SK-N-SH (cell line): ENCODE measurements at regions not wholly inside any gene's neighbourhood (a gene's known extent, or its start where the extent isn't known, plus 50 kb on each side); places are given as distances from the start of the nearest gene placed in this dataset.

Experiments used
- CTCF ChIA-PET: fragments of 300-600, 350-600 bp; formaldehyde crosslinking; extraction: SDS; loops from one replicate; lab custom pipeline; 2021; lab: Yijun Ruan, JAX
- POLR2A ChIA-PET: fragments of 350-600 bp; sonication (Branson Sonifier 250); formaldehyde crosslinking; extraction: SDS; loops from one replicate; lab custom pipeline; 2020; ENCODE audit warnings: antibody characterized with exemption, inconsistent platforms; lab: Yijun Ruan, JAX
- DNase-seq: peaks from one replicate; pipeline ENCODE4 v3.0.0; 2012
- H2AFZ ChIP-seq: fragments of 200-600 bp; sonication (generic); 2 replicates; pipeline ENCODE4 v1.8.1; 2016; ENCODE audit warnings: antibody characterized with exemption, mild to moderate bottlenecking, low read depth
- H3F3A ChIP-seq: fragments of 200-600 bp; sonication (generic); replicated peaks from 2 replicates; pipeline ENCODE3; 2016; ENCODE audit warnings: antibody characterized with exemption, mild to moderate bottlenecking; ENCODE audit not compliant: insufficient read depth
- H3K27ac ChIP-seq, 2 experiments: fragments of 200-500 bp in 1 of 2; fragments of 200-600 bp in 1 of 2; sonication (Bioruptor generic) in 1 of 2; sonication (generic), shearing (Covaris generic) in 1 of 2; 2 replicates each; pipeline versions ENCODE4 v1.5.1 to v1.6.1; 2014 to 2016; ENCODE audit warnings: low read depth in 2 of 2, inconsistent platforms in 1 of 2, low read length in 1 of 2, mild to moderate bottlenecking in 1 of 2, mixed read lengths in 1 of 2
- H3K27me3 ChIP-seq: fragments of 200-600 bp; sonication (generic), shearing (Covaris generic); 2 replicates; pipeline ENCODE4 v1.6.1; 2016; ENCODE audit warnings: mixed run types; ENCODE audit not compliant: insufficient read depth
- H3K36me3 ChIP-seq, 2 experiments: fragments of 200-500 bp in 1 of 2; fragments of 200-600 bp in 1 of 2; sonication (Bioruptor generic) in 1 of 2; sonication (generic) in 1 of 2; replicated peaks in 1 of 2; 2 replicates each; pipeline versions ENCODE3 to v1.5.1; 2014 to 2016; ENCODE audit warnings: low read length in 1 of 2, mild to moderate bottlenecking in 1 of 2; ENCODE audit not compliant: insufficient read depth in 2 of 2, control insufficient read depth in 1 of 2
- H3K4me1 ChIP-seq, 2 experiments: fragments of 200-500 bp in 1 of 2; fragments of 200-600 bp in 1 of 2; sonication (Bioruptor generic) in 1 of 2; sonication (generic), shearing (Covaris generic) in 1 of 2; 2 replicates each; pipeline versions ENCODE4 v1.5.1 to v1.6.1; 2014 to 2016; ENCODE audit warnings: low read depth in 1 of 2, low read length in 1 of 2, mixed run types in 1 of 2; ENCODE audit not compliant: insufficient read depth in 2 of 2, control insufficient read depth in 1 of 2
- H3K4me2 ChIP-seq: fragments of 200-600 bp; sonication (generic), shearing (Covaris generic); 2 replicates; pipeline ENCODE4 v1.6.1; 2017; ENCODE audit warnings: mixed run types
- H3K4me3 ChIP-seq, 2 experiments: fragments of 200-500 bp in 1 of 2; fragments of 200-600 bp in 1 of 2; sonication (Bioruptor generic) in 1 of 2; sonication (generic), shearing (Covaris generic) in 1 of 2; 2 replicates each; pipeline versions ENCODE4 v1.5.1 to v1.8.1; 2014 to 2016; ENCODE audit warnings: low read depth in 2 of 2, inconsistent platforms in 1 of 2, low read length in 1 of 2, mild to moderate bottlenecking in 1 of 2, mixed read lengths in 1 of 2, moderate library complexity in 1 of 2
- H3K79me2 ChIP-seq: fragments of 200-600 bp; sonication (generic); 2 replicates; pipeline ENCODE4 v1.8.1; 2017; ENCODE audit warnings: mild to moderate bottlenecking; ENCODE audit not compliant: insufficient read depth
- H3K9ac ChIP-seq: fragments of 200-600 bp; sonication (generic); 2 replicates; pipeline ENCODE4 v1.6.1; 2017; ENCODE audit warnings: mixed run types
- H3K9me2 ChIP-seq: fragments of 200-600 bp; sonication (generic); 2 replicates; pipeline ENCODE4 v1.6.1; 2017; ENCODE audit warnings: mixed run types
- H3K9me3 ChIP-seq: fragments of 200-600 bp; sonication (generic); 2 replicates; pipeline ENCODE4 v1.6.1; 2017; ENCODE audit warnings: mixed run types, mild to moderate bottlenecking, moderate library complexity
- H4K20me1 ChIP-seq: fragments of 200-600 bp; sonication (generic); 2 replicates; pipeline ENCODE4 v1.6.1; 2017; ENCODE audit warnings: mild to moderate bottlenecking, mixed run types; ENCODE audit not compliant: insufficient read depth
- CHD2 ChIP-seq: fragments of 150-350 bp; IDR thresholded peaks from 2 replicates; pipeline ENCODE4 v1.6.1; 2018; ENCODE audit warnings: low read length; ENCODE audit not compliant: partially characterized antibody
- ELF1 ChIP-seq: IDR thresholded peaks from 2 replicates; pipeline ENCODE4 v1.4.0; 2012
- EP300 ChIP-seq, 2 experiments: IDR thresholded peaks; 2 replicates each; pipeline versions ENCODE4 v1.4.0 to v1.6.1; 2012; ENCODE audit warnings: borderline replicate concordance in 1 of 2, low read depth in 1 of 2, low read length in 1 of 2
- EZH2phosphoT487 ChIP-seq: fragments of 200-600 bp; sonication (generic); IDR thresholded peaks from 2 replicates; pipeline ENCODE4 v1.6.1; 2017; ENCODE audit warnings: low read depth, mixed run types, mild to moderate bottlenecking, antibody characterized with exemption, moderate library complexity, borderline replicate concordance
- FOSL2 ChIP-seq: IDR thresholded peaks from 2 replicates; pipeline ENCODE4 v1.4.0; 2012; ENCODE audit warnings: low read depth, mild to moderate bottlenecking, moderate library complexity, borderline replicate concordance
- GABPA ChIP-seq: IDR thresholded peaks from 2 replicates; pipeline ENCODE4 v1.4.0; 2012; ENCODE audit warnings: low read depth, mild to moderate bottlenecking
- GATA2 ChIP-seq: sonication (generic); formaldehyde crosslinking; IDR thresholded peaks from 2 replicates; pipeline ENCODE4 v1.5.0; 2020; ENCODE audit warnings: mild to moderate bottlenecking, missing genetic modification reagents
- IRF3 ChIP-seq: fragments of 150-350 bp; IDR thresholded peaks from 2 replicates; pipeline ENCODE4 v1.6.1; 2016; ENCODE audit warnings: mild to moderate bottlenecking, low read depth, low read length
- JUND ChIP-seq: IDR thresholded peaks from 2 replicates; pipeline ENCODE4 v1.4.0; 2012
- MEF2A ChIP-seq: IDR thresholded peaks from 2 replicates; pipeline ENCODE4 v1.4.0; 2012; ENCODE audit warnings: low read depth, borderline replicate concordance
- MXI1 ChIP-seq: IDR thresholded peaks from 2 replicates; pipeline ENCODE4 v1.6.1; 2012; ENCODE audit warnings: mild to moderate bottlenecking, low read depth, low read length, improper control_type of control experiment
- NRF1 ChIP-seq: IDR thresholded peaks from 2 replicates; pipeline ENCODE4 v1.6.1; 2012; ENCODE audit warnings: low read depth, mild to moderate bottlenecking, low read length
- POLR2AphosphoS5 ChIP-seq: IDR thresholded peaks from 2 replicates; pipeline ENCODE4 v1.6.1; 2012; ENCODE audit warnings: low read depth, low read length
- RAD21 ChIP-seq: IDR thresholded peaks from 2 replicates; pipeline ENCODE4 v1.6.1; 2012; ENCODE audit warnings: mild to moderate bottlenecking, low read length
- RCOR1 ChIP-seq: fragments of 150-350 bp; IDR thresholded peaks from 2 replicates; pipeline ENCODE4 v1.6.1; 2017; ENCODE audit warnings: antibody characterized with exemption, low read length
- RFX5 ChIP-seq: IDR thresholded peaks from 2 replicates; pipeline ENCODE4 v1.6.1; 2012; ENCODE audit warnings: mild to moderate bottlenecking, improper control_type of control experiment, low read length
- SIN3A ChIP-seq: IDR thresholded peaks from 2 replicates; pipeline ENCODE4 v1.6.1; 2012; ENCODE audit warnings: low read depth, mild to moderate bottlenecking, low read length, moderate library complexity, borderline replicate concordance
- SMC3 ChIP-seq: IDR thresholded peaks from 2 replicates; pipeline ENCODE4 v1.6.1; 2012; ENCODE audit warnings: low read depth, low read length, improper control_type of control experiment
- TEAD4 ChIP-seq: IDR thresholded peaks from 2 replicates; pipeline ENCODE4 v1.4.0; 2012; ENCODE audit warnings: mild to moderate bottlenecking, borderline replicate concordance; ENCODE audit not compliant: insufficient read depth
- USF1 ChIP-seq: IDR thresholded peaks from 2 replicates; pipeline ENCODE4 v1.4.0; 2012; ENCODE audit warnings: low read depth, borderline replicate concordance
- YY1 ChIP-seq: IDR thresholded peaks from 2 replicates; pipeline ENCODE4 v1.4.0; 2012; ENCODE audit warnings: low read depth, mild to moderate bottlenecking
- WGBS: methylation state at CpG from one replicate; pipeline ENCODE4 v1.1.6; 2017; ENCODE audit warnings: low lambda C conversion rate; 5-methylcytosine and 5-hydroxymethylcytosine counted together
- TF ChIP-seq, protein P1 (sequence below): IDR thresholded peaks from 2 replicates; pipeline ENCODE4 v1.4.0; 2012; ENCODE audit warnings: low read depth
- TF ChIP-seq, protein P2 (sequence below): IDR thresholded peaks from 2 replicates; pipeline ENCODE4 v1.6.1; 2012; ENCODE audit warnings: mild to moderate bottlenecking, low read depth, low read length, moderate library complexity
- TF ChIP-seq, protein P3 (sequence below): IDR thresholded peaks from 2 replicates; pipeline ENCODE4; 2012

- no peaks in the 10 kb centered on the region for H3K79me2 ChIP-seq
- TF ChIP-seq SMC3 (no peak), MXI1 (no peak), SIN3A (no peak), RCOR1 (no peak), RFX5 (no peak), TEAD4 (no peak), POLR2AphosphoS5 (no peak), IRF3 (no peak), FOSL2 (no peak), GATA2 (CRISPR knock-in tag) (no peak), JUND (no peak), MEF2A (no peak), NRF1 (no peak), YY1 (no peak), GABPA (no peak), ELF1 (no peak)
- TF ChIP-seq, all 33 proteins: peak for 0
- Histone ChIP-seq H3K4me1 (peaks cover 28 to 30% of the 10 kb centered on the region in 2 experiments), H4K20me1 (no peaks in the 10 kb centered on the region), H3K4me2 (no peak overlapping the region), H3K27me3 (no peaks in the 10 kb centered on the region), H3K36me3 (no peaks in the 10 kb centered on the region), H2AFZ (no peak overlapping the region), H3K9me2 (no peaks in the 10 kb centered on the region), H3K9me3 (no peaks in the 10 kb centered on the region), H3K4me3 (no peak overlapping the region), H3F3A (peaks cover 33% of the 10 kb centered on the region), H3K27ac (no peak overlapping the region), H3K9ac (no peak overlapping the region)
- no peak for DNase-seq
- CTCF ChIA-PET = no interaction called here
- 83% methylated on average over 2 of the region's 2 CpGs for WGBS
- POLR2A ChIA-PET = no interaction called here
These were observed 279.0 kb upstream of the VEPH1 start for GRCh38 chr3:157782236-157782635.

DNA sequence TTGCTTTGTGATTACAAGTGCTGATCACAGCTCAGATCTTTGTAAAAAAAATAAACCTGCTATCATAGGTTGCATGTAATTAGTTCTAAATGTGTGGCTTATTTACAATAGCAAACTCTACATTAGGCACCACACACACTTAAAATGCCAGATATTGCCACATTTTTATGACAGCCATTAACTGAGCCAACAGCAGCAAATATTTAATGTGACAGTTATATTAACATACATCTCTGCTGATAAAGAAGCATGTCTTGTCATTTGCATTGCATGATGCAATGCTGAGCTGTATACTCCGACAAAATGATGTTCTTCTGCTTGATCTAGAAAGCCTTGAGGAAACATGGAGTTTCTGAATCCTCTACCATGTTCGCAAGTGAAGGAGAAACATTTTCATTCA lies 273.6 kb upstream of the VEPH1 start:
- WGBS = 91% methylated on average over 2 of the region's 2 CpGs
- Histone ChIP-seq H3K4me1 (peaks cover 0 to 3% of the 10 kb centered on the region in 2 experiments; a peak in 1 of 4 replicates), H3K4me3 (no peak overlapping the region), H3F3A (no peaks in the 10 kb centered on the region), H4K20me1 (no peaks in the 10 kb centered on the region), H3K4me2 (no peak overlapping the region), H3K9me2 (no peaks in the 10 kb centered on the region), H3K9me3 (no peaks in the 10 kb centered on the region), H3K9ac (no peak overlapping the region), H2AFZ (no peak overlapping the region), H3K27me3 (no peaks in the 10 kb centered on the region), H3K79me2 (no peaks in the 10 kb centered on the region), H3K36me3 (no peaks in the 10 kb centered on the region), H3K27ac (no peak overlapping the region)
- DNase-seq = no peak
- ChIA-PET CTCF (no interaction called here), POLR2A (no interaction called here)
- TF ChIP-seq SIN3A = no peak
- TF ChIP-seq CHD2 = no peak
- no peak for TF ChIP-seq TEAD4
- TF ChIP-seq, protein P1, sequence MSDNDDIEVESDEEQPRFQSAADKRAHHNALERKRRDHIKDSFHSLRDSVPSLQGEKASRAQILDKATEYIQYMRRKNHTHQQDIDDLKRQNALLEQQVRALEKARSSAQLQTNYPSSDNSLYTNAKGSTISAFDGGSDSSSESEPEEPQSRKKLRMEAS = no peak
- no peak for TF ChIP-seq YY1
- no peak for TF ChIP-seq POLR2AphosphoS5
- TF ChIP-seq RAD21 = no peak
- no peak for TF ChIP-seq EP300 (IDR thresholded peaks at IDR 0.05; ENCODE audit: borderline replicate concordance in 1 of 2, low read depth in 1 of 2, low read length in 1 of 2)
- TF ChIP-seq USF1 = no peak
- TF ChIP-seq JUND = no peak
- TF ChIP-seq, protein P2, sequence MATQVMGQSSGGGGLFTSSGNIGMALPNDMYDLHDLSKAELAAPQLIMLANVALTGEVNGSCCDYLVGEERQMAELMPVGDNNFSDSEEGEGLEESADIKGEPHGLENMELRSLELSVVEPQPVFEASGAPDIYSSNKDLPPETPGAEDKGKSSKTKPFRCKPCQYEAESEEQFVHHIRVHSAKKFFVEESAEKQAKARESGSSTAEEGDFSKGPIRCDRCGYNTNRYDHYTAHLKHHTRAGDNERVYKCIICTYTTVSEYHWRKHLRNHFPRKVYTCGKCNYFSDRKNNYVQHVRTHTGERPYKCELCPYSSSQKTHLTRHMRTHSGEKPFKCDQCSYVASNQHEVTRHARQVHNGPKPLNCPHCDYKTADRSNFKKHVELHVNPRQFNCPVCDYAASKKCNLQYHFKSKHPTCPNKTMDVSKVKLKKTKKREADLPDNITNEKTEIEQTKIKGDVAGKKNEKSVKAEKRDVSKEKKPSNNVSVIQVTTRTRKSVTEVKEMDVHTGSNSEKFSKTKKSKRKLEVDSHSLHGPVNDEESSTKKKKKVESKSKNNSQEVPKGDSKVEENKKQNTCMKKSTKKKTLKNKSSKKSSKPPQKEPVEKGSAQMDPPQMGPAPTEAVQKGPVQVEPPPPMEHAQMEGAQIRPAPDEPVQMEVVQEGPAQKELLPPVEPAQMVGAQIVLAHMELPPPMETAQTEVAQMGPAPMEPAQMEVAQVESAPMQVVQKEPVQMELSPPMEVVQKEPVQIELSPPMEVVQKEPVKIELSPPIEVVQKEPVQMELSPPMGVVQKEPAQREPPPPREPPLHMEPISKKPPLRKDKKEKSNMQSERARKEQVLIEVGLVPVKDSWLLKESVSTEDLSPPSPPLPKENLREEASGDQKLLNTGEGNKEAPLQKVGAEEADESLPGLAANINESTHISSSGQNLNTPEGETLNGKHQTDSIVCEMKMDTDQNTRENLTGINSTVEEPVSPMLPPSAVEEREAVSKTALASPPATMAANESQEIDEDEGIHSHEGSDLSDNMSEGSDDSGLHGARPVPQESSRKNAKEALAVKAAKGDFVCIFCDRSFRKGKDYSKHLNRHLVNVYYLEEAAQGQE = no peak
- no peak for TF ChIP-seq MEF2A
- no peak for TF ChIP-seq EZH2phosphoT487
- TF ChIP-seq, protein P3, sequence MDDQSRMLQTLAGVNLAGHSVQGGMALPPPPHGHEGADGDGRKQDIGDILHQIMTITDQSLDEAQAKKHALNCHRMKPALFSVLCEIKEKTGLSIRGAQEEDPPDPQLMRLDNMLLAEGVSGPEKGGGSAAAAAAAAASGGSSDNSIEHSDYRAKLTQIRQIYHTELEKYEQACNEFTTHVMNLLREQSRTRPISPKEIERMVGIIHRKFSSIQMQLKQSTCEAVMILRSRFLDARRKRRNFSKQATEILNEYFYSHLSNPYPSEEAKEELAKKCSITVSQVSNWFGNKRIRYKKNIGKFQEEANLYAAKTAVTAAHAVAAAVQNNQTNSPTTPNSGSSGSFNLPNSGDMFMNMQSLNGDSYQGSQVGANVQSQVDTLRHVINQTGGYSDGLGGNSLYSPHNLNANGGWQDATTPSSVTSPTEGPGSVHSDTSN = no peak
- no peak for TF ChIP-seq FOSL2
- no peak for TF ChIP-seq GATA2 (CRISPR knock-in tag)
